Right ventricle myocardium inferior (tissue), 1 donor: ENCODE measurements at regions not wholly inside any gene's neighbourhood (a gene's known extent, or its start where the extent isn't known, plus 50 kb on each side); places are given as distances from the start of the nearest gene placed in this dataset.
"Not testable (repeated sequence)": the region's sequence is repeated elsewhere in the genome, so short reads cannot be mapped to it uniquely, and the experiment has no call there.

Experiments
- ATAC-seq: fragments of 200-7000 bp; cut with Tn5 transposase; one replicate; pipeline ENCODE4 v1.9.1; 2020; ENCODE audit warnings: mild to moderate bottlenecking, moderate library complexity
- DNase-seq: peaks from one replicate; pipeline ENCODE4 v3.0.0; 2021; ENCODE audit errors: missing footprints
- intact Hi-C: fragments of 100-400 bp; cut with DNase I; formaldehyde crosslinking; loops from one replicate; pipeline ENCODE4 v1.11.0; 2022
- donor health status: DM: no; HTN: yes; CAD: no; lungs with severe emphysema.

DNA sequence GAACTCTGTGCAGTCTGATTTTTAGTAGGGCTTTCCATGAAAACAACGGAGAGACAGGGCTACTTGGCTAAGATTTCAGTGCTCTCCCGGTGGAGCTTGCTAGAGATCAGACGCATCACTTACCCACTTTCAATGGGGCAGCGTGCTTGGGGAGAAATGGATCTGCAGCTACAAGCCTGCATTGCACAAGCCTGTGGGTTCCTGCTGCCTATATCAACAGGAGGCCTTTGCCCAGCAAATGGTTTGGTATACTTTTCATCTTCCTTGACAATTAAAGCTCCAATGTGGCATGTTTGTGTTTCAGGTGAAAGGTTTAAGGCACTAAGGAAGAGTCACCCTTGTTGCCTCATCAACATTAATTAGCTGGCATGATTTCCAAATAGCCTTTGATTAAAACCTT is 136.0 kb upstream of the FOXQ1 start:
- DNase-seq (no peak), ATAC-seq (no peak)
- intact Hi-C loops, result no loop called here

DNA sequence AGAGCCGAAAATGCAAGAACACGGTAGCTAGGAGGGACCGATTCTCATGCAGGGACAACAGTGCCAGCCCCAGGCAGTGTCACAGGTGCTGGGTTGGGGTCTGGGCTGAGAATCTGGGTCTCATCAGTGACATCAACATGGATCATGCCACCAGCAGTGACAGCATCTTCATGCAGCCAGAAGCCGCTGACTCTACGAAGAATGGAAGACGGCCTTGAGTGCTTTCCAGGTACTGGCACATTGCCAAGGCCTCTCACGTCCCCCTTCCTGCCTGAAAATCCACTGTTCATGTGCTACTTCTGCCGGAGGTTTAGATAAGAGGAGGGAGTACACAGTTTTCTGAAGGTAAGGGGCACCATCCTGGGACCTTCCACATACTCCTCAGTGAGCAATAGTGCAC is 141.1 kb upstream of the FOXQ1 start:
- ATAC-seq (no peak), DNase-seq (peak; percentile 67)
- intact Hi-C loops, result no loop called here

GRCh38 chr6:1164600-1164999 is 147.3 kb upstream of the FOXQ1 start:
- no peak for ATAC-seq

GRCh38 chr6:1163501-1163900 is 148.4 kb upstream of the FOXQ1 start:
- ATAC-seq, result no peak
- no peak for DNase-seq
- intact Hi-C loops, result no loop called here

More at GRCh38 chr6:1164600-1164999, 147.3 kb upstream of the FOXQ1 start:
- intact Hi-C loops, result no loop called here
- DNase-seq, result no peak

DNA sequence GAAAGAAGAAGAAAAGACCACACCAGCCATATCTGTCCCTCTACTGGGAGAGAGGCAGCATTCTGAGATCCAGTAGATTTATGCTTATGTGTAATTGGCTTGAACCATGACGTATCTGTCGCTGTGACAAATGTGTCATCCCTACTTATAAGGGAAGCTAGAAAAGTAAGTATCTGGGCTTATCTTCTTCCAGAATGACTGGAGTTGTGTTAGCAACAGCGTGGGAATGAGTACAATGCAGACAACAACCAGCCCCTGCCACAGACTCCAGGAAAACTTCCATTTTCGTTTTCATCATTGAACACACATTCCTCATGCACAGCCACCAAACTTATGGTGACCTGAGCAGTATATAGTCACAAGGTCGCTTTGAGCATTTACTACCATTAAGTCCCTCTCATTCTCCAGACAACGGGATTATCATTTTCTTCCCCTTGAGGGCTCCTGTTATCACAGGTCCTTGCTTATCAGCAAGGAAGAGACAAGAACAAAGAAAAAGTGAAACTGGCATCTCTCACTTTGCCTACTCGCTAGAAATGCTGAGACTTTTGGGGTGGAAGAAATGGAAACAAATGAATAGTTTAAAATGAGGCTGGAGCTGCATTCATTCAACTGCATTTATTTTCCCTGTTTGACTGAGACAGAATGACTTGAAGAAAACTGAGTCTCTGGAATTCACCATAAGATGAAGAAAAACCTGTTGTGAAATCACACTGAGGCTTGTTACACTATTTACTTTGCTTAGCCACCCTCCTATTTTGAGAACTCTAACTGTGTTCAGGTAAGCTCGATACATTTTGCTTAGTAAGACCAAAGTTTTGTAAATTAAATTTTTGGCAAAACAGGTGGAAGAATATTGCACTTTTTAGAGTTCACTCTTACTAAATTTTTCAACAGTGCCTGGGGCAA is 149.3 kb upstream of the FOXQ1 start:
- DNase-seq, result no peak
- intact Hi-C loops, result no loop called here
- no peak for ATAC-seq

DNA sequence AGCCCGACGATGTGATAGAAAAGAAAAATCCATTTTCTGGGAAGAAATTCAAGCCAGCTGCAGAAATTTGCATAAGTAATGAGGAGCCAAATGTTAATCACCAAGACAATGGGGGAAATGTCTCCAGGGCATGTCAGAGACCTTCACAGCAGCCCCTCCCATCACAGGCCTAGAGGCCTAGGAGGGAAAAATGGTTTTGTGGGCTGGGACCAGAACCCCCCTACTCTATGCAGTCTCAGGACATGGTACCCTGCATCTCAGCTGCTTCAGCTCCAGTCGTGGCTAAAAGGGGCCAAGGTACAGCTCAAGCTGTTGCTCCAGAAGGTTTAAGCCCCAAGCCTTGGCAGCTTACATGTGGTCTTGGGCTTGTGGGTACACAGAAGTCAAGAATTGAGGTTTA is 155.5 kb upstream of the FOXQ1 start:
- ATAC-seq, intact Hi-C loops, DNase-seq: not testable (repeated sequence)

GRCh38 chr6:1153696-1154245 is 158.1 kb upstream of the FOXQ1 start:
- intact Hi-C loops, result no loop called here
- ATAC-seq, result no peak
- DNase-seq, result no peak

- ATAC-seq (no peak), DNase-seq (no peak)
- intact Hi-C loops, result no loop called here
Observed at GRCh38 chr6:1146500-1146899, 165.4 kb upstream of the FOXQ1 start.

GRCh38 chr6:1145768-1146218 is 166.1 kb upstream of the FOXQ1 start:
- no peak for DNase-seq
- ATAC-seq, result no peak
- intact Hi-C loops, result no loop called here

GRCh38 chr6:1144842-1145767 is 166.8 kb upstream of the FOXQ1 start:
- intact Hi-C loops, result no loop called here
- DNase-seq, result no peak
- no peak for ATAC-seq

DNA sequence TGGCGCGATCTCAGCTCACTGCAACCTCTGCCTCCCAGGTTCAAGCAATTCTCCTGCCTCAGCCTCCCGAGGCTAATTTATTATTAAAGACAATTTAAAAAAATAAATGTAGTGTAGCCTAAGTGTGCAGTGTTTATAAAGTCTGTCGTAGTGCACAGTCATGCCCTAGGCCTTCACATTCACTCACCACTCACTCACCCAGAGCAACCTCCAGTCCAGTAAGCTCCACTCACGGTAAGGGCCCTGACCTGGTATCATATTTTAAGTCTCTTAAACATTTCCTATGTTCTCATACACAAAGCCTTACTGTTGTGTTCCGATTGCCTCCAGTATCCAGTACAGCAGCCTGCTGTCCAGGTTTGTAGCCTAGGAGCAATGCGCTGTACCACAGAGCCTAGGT is 168.2 kb upstream of the FOXQ1 start:
- ATAC-seq, result no peak
- intact Hi-C loops, result no loop called here
- no peak for DNase-seq

GRCh38 chr6:1139155-1139890 is 172.6 kb upstream of the FOXQ1 start:
- intact Hi-C loops, result no loop called here
- ATAC-seq, result no peak
- DNase-seq, result no peak

GRCh38 chr6:1137849-1138248 is 174.0 kb upstream of the FOXQ1 start:
- intact Hi-C loops, result no loop called here
- DNase-seq, result no peak
- ATAC-seq, result no peak

DNA sequence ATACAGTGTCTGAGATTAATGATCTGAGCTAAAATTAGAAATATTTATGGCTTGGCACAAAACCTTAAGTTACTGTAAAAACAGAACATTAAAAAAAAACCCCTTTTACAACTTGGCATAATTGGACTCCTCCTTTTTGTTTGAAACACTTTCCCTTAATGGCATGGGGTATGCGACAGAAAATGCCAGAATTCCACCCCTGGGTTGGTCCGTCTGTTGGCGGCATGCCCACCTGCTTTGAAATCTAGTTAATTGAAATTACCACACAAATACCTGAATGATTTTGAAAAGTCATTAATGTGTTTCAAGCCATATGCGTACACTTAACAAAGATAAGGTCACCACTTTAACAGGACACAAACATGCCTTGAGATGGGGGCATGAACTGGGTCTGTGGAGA is 175.1 kb upstream of the FOXQ1 start:
- no peak for DNase-seq
- intact Hi-C loops, result no loop called here

GRCh38 chr6:1136415-1136774 is 175.5 kb upstream of the FOXQ1 start:
- intact Hi-C loops, result no loop called here
- DNase-seq (no peak), ATAC-seq (peak; percentile 28)

More for the DNA sequence above, 175.1 kb upstream of the FOXQ1 start:
- ATAC-seq, result no peak

- DNase-seq, result no peak
- intact Hi-C loops, result no loop called here
- no peak for ATAC-seq
Observed at GRCh38 chr6:1135726-1136414, 176.0 kb upstream of the FOXQ1 start.

- intact Hi-C loops, result no loop called here
- no peak for DNase-seq
Observed at GRCh38 chr6:1131285-1132079, 180.4 kb upstream of the FOXQ1 start.

More at GRCh38 chr6:1131285-1132079, 180.4 kb upstream of the FOXQ1 start:
- no peak for ATAC-seq
